Astrocyte (in vitro differentiated cells and primary cell): ENCODE measurements at regions not wholly inside any gene's neighbourhood (a gene's known extent, or its start where the extent isn't known, plus 50 kb on each side); places are given as distances from the start of the nearest gene placed in this dataset.

Experiments
- CTCF ChIP-seq: IDR thresholded peaks from 2 replicates; pipeline ENCODE4 v1.5.1; 2011; ENCODE audit warnings: low read depth, mild to moderate bottlenecking, inconsistent platforms, low read length, moderate library complexity; ENCODE audit not compliant: insufficient read depth
- EZH2 ChIP-seq: IDR thresholded peaks from 2 replicates; pipeline ENCODE4 v1.6.1; 2012; ENCODE audit warnings: mild to moderate bottlenecking, low read length, inconsistent platforms; ENCODE audit not compliant: insufficient read depth

- TF ChIP-seq CTCF (no peak), EZH2 (no peak)
Measured at GRCh38 chr11:20226933-20227332, 66.7 kb upstream of the DBX1 start.
